ENCODE measurements at regions not wholly inside any gene's neighbourhood (a gene's known extent, or its start where the extent isn't known, plus 50 kb on each side); places are given as distances from the start of the nearest gene placed in this dataset.
A peak's percentile ranks its signal among the peaks of the same experiment; 100 is the strongest.
"Not testable (repeated sequence)": the region's sequence is repeated elsewhere in the genome, so short reads cannot be mapped to it uniquely, and the experiment has no call there.

GRCh38 chr1:120981489-120982094 lies 92.0 kb downstream of the PPIAL4A start:
- ATAC-seq (ENCODE audit: low FRiP score); H3K9me3 ChIP-seq (ENCODE audit: control insufficient read depth, low read length); DNase-seq; intact Hi-C loops (cut with DNase I); H3K27ac ChIP-seq (ENCODE audit: low read depth in 1 of 2, low read length in 2 of 2); H3K27me3 ChIP-seq (ENCODE audit: control insufficient read depth in 1 of 2, insufficient read depth in 2 of 2, low read length in 1 of 2); H3K4me1 ChIP-seq (ENCODE audit: control insufficient read depth in 1 of 2, insufficient read depth in 2 of 2, low read length in 2 of 2); H3K4me3 ChIP-seq (ENCODE audit: low read length in 2 of 2); H3K36me3 ChIP-seq (ENCODE audit: control insufficient read depth in 1 of 2, insufficient read depth in 2 of 2, low read length in 1 of 2): not testable (repeated sequence)
- WGBS, 2 donors: 5 to 32% methylated on average over 3 of the region's 3 CpGs

- ATAC-seq (ENCODE audit: low FRiP score); H3K4me3 ChIP-seq (ENCODE audit: low read length in 2 of 2); H3K9me3 ChIP-seq (ENCODE audit: control insufficient read depth, low read length); intact Hi-C loops (cut with DNase I); H3K36me3 ChIP-seq (ENCODE audit: control insufficient read depth in 1 of 2, insufficient read depth in 2 of 2, low read length in 1 of 2); H3K27me3 ChIP-seq (ENCODE audit: control insufficient read depth in 1 of 2, insufficient read depth in 2 of 2, low read length in 1 of 2); H3K27ac ChIP-seq (ENCODE audit: low read depth in 1 of 2, low read length in 2 of 2); H3K4me1 ChIP-seq (ENCODE audit: control insufficient read depth in 1 of 2, insufficient read depth in 2 of 2, low read length in 2 of 2); DNase-seq: not testable (repeated sequence)
- no CpG with 5 or more reads among the region's 2 CpGs for WGBS, 2 donors
Measured at GRCh38 chr1:120994614-120995013, 105.0 kb downstream of the PPIAL4A start.

GRCh38 chr1:120995025-120995424 lies 105.5 kb downstream of the PPIAL4A start:
- H3K4me1 ChIP-seq (ENCODE audit: control insufficient read depth in 1 of 2, insufficient read depth in 2 of 2, low read length in 2 of 2); H3K4me3 ChIP-seq (ENCODE audit: low read length in 2 of 2); DNase-seq; H3K27me3 ChIP-seq (ENCODE audit: control insufficient read depth in 1 of 2, insufficient read depth in 2 of 2, low read length in 1 of 2); H3K36me3 ChIP-seq (ENCODE audit: control insufficient read depth in 1 of 2, insufficient read depth in 2 of 2, low read length in 1 of 2); H3K27ac ChIP-seq (ENCODE audit: low read depth in 1 of 2, low read length in 2 of 2); H3K9me3 ChIP-seq (ENCODE audit: control insufficient read depth, low read length); intact Hi-C loops (cut with DNase I); ATAC-seq (ENCODE audit: low FRiP score): not testable (repeated sequence)
- no CpG with 5 or more reads among the region's 1 CpG for WGBS, 2 donors

GRCh38 chr1:121001090-121001726 lies 111.6 kb downstream of the PPIAL4A start:
- intact Hi-C loops (cut with DNase I); DNase-seq; H3K4me1 ChIP-seq (ENCODE audit: control insufficient read depth in 1 of 2, insufficient read depth in 2 of 2, low read length in 2 of 2); H3K36me3 ChIP-seq (ENCODE audit: control insufficient read depth in 1 of 2, insufficient read depth in 2 of 2, low read length in 1 of 2); H3K4me3 ChIP-seq (ENCODE audit: low read length in 2 of 2); H3K9me3 ChIP-seq (ENCODE audit: control insufficient read depth, low read length); ATAC-seq (ENCODE audit: low FRiP score); H3K27me3 ChIP-seq (ENCODE audit: control insufficient read depth in 1 of 2, insufficient read depth in 2 of 2, low read length in 1 of 2); H3K27ac ChIP-seq (ENCODE audit: low read depth in 1 of 2, low read length in 2 of 2): not testable (repeated sequence)
- WGBS, 2 donors: 92 to 96% methylated on average over 3 of the region's 10 CpGs

- H3K27ac ChIP-seq (ENCODE audit: low read depth in 1 of 2, low read length in 2 of 2); H3K36me3 ChIP-seq (ENCODE audit: control insufficient read depth in 1 of 2, insufficient read depth in 2 of 2, low read length in 1 of 2); intact Hi-C loops (cut with DNase I); H3K4me3 ChIP-seq (ENCODE audit: low read length in 2 of 2); H3K4me1 ChIP-seq (ENCODE audit: control insufficient read depth in 1 of 2, insufficient read depth in 2 of 2, low read length in 2 of 2); ATAC-seq (ENCODE audit: low FRiP score); DNase-seq; H3K27me3 ChIP-seq (ENCODE audit: control insufficient read depth in 1 of 2, insufficient read depth in 2 of 2, low read length in 1 of 2); H3K9me3 ChIP-seq (ENCODE audit: control insufficient read depth, low read length): not testable (repeated sequence)
- WGBS, 2 donors: 94% methylated on average over 1 of the region's 3 CpGs; no CpG with 5 or more reads in 1 of the 2 donors
Measured at GRCh38 chr1:121003230-121003629, 113.7 kb downstream of the PPIAL4A start.

GRCh38 chr1:121006826-121007225 lies 117.3 kb downstream of the PPIAL4A start:
- intact Hi-C loops (cut with DNase I); H3K27ac ChIP-seq (ENCODE audit: low read depth in 1 of 2, low read length in 2 of 2); H3K27me3 ChIP-seq (ENCODE audit: control insufficient read depth in 1 of 2, insufficient read depth in 2 of 2, low read length in 1 of 2); H3K36me3 ChIP-seq (ENCODE audit: control insufficient read depth in 1 of 2, insufficient read depth in 2 of 2, low read length in 1 of 2); H3K9me3 ChIP-seq (ENCODE audit: control insufficient read depth, low read length); DNase-seq; H3K4me1 ChIP-seq (ENCODE audit: control insufficient read depth in 1 of 2, insufficient read depth in 2 of 2, low read length in 2 of 2); ATAC-seq (ENCODE audit: low FRiP score); H3K4me3 ChIP-seq (ENCODE audit: low read length in 2 of 2): not testable (repeated sequence)
- WGBS, 2 donors: 20 to 36% methylated on average over 21 of the region's 21 CpGs

- H3K36me3 ChIP-seq (ENCODE audit: control insufficient read depth in 1 of 2, insufficient read depth in 2 of 2, low read length in 1 of 2); H3K27ac ChIP-seq (ENCODE audit: low read depth in 1 of 2, low read length in 2 of 2); H3K4me1 ChIP-seq (ENCODE audit: control insufficient read depth in 1 of 2, insufficient read depth in 2 of 2, low read length in 2 of 2); H3K4me3 ChIP-seq (ENCODE audit: low read length in 2 of 2); H3K27me3 ChIP-seq (ENCODE audit: control insufficient read depth in 1 of 2, insufficient read depth in 2 of 2, low read length in 1 of 2); H3K9me3 ChIP-seq (ENCODE audit: control insufficient read depth, low read length); ATAC-seq (ENCODE audit: low FRiP score); intact Hi-C loops (cut with DNase I); DNase-seq: not testable (repeated sequence)
- 26 to 38% methylated on average over 7 of the region's 10 CpGs for WGBS, 2 donors
Measured at GRCh38 chr1:121007755-121008154, 118.2 kb downstream of the PPIAL4A start.

GRCh38 chr1:121008512-121009215 lies 119.1 kb downstream of the PPIAL4A start:
- H3K27me3 ChIP-seq (ENCODE audit: control insufficient read depth in 1 of 2, insufficient read depth in 2 of 2, low read length in 1 of 2); intact Hi-C loops (cut with DNase I); H3K4me1 ChIP-seq (ENCODE audit: control insufficient read depth in 1 of 2, insufficient read depth in 2 of 2, low read length in 2 of 2); H3K9me3 ChIP-seq (ENCODE audit: control insufficient read depth, low read length); ATAC-seq (ENCODE audit: low FRiP score); H3K27ac ChIP-seq (ENCODE audit: low read depth in 1 of 2, low read length in 2 of 2); H3K36me3 ChIP-seq (ENCODE audit: control insufficient read depth in 1 of 2, insufficient read depth in 2 of 2, low read length in 1 of 2); H3K4me3 ChIP-seq (ENCODE audit: low read length in 2 of 2): not testable (repeated sequence)
- 10 to 12% methylated on average over 35 to 44 of the region's 46 CpGs for WGBS, 2 donors
- peak in 1 of 2 donors; percentile 37 for DNase-seq

All from aorta (tissue), 5 donors.